ENCODE measurements at regions not wholly inside any gene's neighbourhood (a gene's known extent, or its start where the extent isn't known, plus 50 kb on each side); places are given as distances from the start of the nearest gene placed in this dataset.

GRCh38 chr10:124288486-124288885 lies 130.2 kb downstream of the OAT start:
- WGBS (ENCODE audit: insufficient coverage, insufficient replicate concordance, low lambda C conversion rate, missing lambda C conversion rate), result 94% methylated on average over 8 of the region's 8 CpGs
- BruUV-seq (replicated peaks), result no TSS peak
- CTCF ChIA-PET, result interaction anchor here (1.5 to 2.4 kb wide), 2 partner anchors 66 to 101 kb away, joined by 4 to 9 read pairs; no protein-coding TSS in a partner anchor

GRCh38 chr10:124287791-124288190 lies 130.9 kb downstream of the OAT start:
- H3K9me3 ChIP-seq (replicated peaks; ENCODE audit: control insufficient read depth, insufficient read depth, low read length), result no peaks in the 10 kb centered on the region; the same call in 2 of the 3 replicates
- intact Hi-C loops (cut with micrococcal nuclease; ENCODE audit: unreplicated experiment), result loop anchor here (2.0 to 5.0 kb wide), 3 partner anchors 35 to 290 kb away; no protein-coding TSS in a partner anchor
- DNase-seq (ENCODE audit: low read depth, low spot score) (no peak), ATAC-seq (no peak), FAIRE-seq (no peak)
- H3K4me2 ChIP-seq (ENCODE audit: control insufficient read depth, insufficient read depth), result no peak overlapping the region
- no peaks in the 10 kb centered on the region for H3K27me3 ChIP-seq (replicated peaks in 1 of 2; ENCODE audit: control insufficient read depth in 2 of 2, insufficient read depth in 2 of 2, low read length in 1 of 2)
- no peak overlapping the region for H3K4me3 ChIP-seq
- no peaks in the 10 kb centered on the region for H3K36me3 ChIP-seq (ENCODE audit: control insufficient read depth in 2 of 2, insufficient read depth in 2 of 2, low read length in 1 of 2)
- H3K79me2 ChIP-seq (ENCODE audit: control insufficient read depth, insufficient read depth, low read length), result no peaks in the 10 kb centered on the region
- ChIA-PET RAD21 (ENCODE audit: unreplicated experiment) (no interaction called here), SMC1A (ENCODE audit: uncharacterized antibody, unreplicated experiment) (interaction anchor here (1.3 to 4.2 kb wide), 2 partner anchors 36 to 94 kb away, joined by 3 to 23 read pairs; no protein-coding TSS in a partner anchor), CTCF (interaction anchor here (0.6 to 2.4 kb wide), 2 partner anchors 50 to 101 kb away, joined by 3 to 9 read pairs; no protein-coding TSS in a partner anchor), POLR2A (interaction anchor here (0.6 to 0.7 kb wide), 2 partner anchors 71 to 297 kb away, joined by 3 to 8 read pairs; no protein-coding TSS in a partner anchor)
- BruUV-seq (replicated peaks), result no TSS peak
- H3K27ac ChIP-seq (ENCODE audit: control insufficient read depth, insufficient read depth), result peak overlapping the region; percentile 96; the same call in 1 of the 2 replicates
- H3K9ac ChIP-seq (ENCODE audit: control insufficient read depth, insufficient read depth, low read length), result no peak overlapping the region
- WGBS (ENCODE audit: insufficient coverage, insufficient replicate concordance, low lambda C conversion rate, missing lambda C conversion rate), result 98% methylated on average over 9 of the region's 9 CpGs
- no peak overlapping the region for H2AFZ ChIP-seq (ENCODE audit: control insufficient read depth, low read depth, low read length)
- in situ Hi-C loops (cut with MboI), result loop anchor here (10.0 kb wide), 1 partner anchor 893 kb away; no protein-coding TSS in a partner anchor
- no peaks in the 10 kb centered on the region for H4K20me1 ChIP-seq (ENCODE audit: control insufficient read depth, insufficient read depth)
- H3K4me1 ChIP-seq (ENCODE audit: control insufficient read depth, insufficient read depth, low read length), result peaks cover 61% of the 10 kb centered on the region
- no peak for TF ChIP-seq NFYA (IDR thresholded peaks at IDR 0.05; ENCODE audit: borderline replicate concordance, low read depth, low read length)
- no peak for TF ChIP-seq ESRRA (IDR thresholded peaks at IDR 0.05; ENCODE audit: low read length)
- TF ChIP-seq FOS (IDR thresholded peaks at IDR 0.05; ENCODE audit: borderline replicate concordance, extremely low read depth, insufficient read length), result no peak
- no peak for TF ChIP-seq IRF5 (IDR thresholded peaks at IDR 0.05; ENCODE audit: borderline replicate concordance)
- no peak for TF ChIP-seq BACH1 (IDR thresholded peaks at IDR 0.05; ENCODE audit: borderline replicate concordance)
- TF ChIP-seq SUZ12 (IDR thresholded peaks at IDR 0.05; ENCODE audit: unreplicated experiment), result no peak
- no peak for TF ChIP-seq GABPA (IDR thresholded peaks at IDR 0.05; ENCODE audit: low read depth)
- no peak for TF ChIP-seq NR2C1 (IDR thresholded peaks at IDR 0.05)
- TF ChIP-seq CHD4 (IDR thresholded peaks at IDR 0.05), result no peak
- no peak for TF ChIP-seq POLR2A (IDR thresholded peaks at IDR 0.05; ENCODE audit: low read depth, low read length)
- no peak for TF ChIP-seq BRCA1 (IDR thresholded peaks at IDR 0.05; ENCODE audit: low read depth, low read length)
- TF ChIP-seq KLF5 (IDR thresholded peaks at IDR 0.05; ENCODE audit: partially characterized antibody), result no peak
- no peak for TF ChIP-seq NFIC (IDR thresholded peaks at IDR 0.05; ENCODE audit: low read depth, low read length)
- TF ChIP-seq SP1 (IDR thresholded peaks at IDR 0.05; ENCODE audit: low read depth, low read length), result no peak

More at GRCh38 chr10:124288486-124288885, 130.2 kb downstream of the OAT start:
- intact Hi-C loops (cut with micrococcal nuclease; ENCODE audit: unreplicated experiment) (loop anchor here (5.0 kb wide), 2 partner anchors 36 to 291 kb away; no protein-coding TSS in a partner anchor), in situ Hi-C loops (cut with MboI) (loop anchor here (10.0 kb wide), 1 partner anchor 894 kb away; no protein-coding TSS in a partner anchor)
- no peak for TF ChIP-seq NR2F1 (conservative IDR thresholded peaks at IDR 0.05)
- TF ChIP-seq TCF7 (IDR thresholded peaks at IDR 0.05; ENCODE audit: borderline replicate concordance), result no peak
- ATAC-seq (no peak), DNase-seq (ENCODE audit: low read depth, low spot score) (no peak), FAIRE-seq (no peak)
- H3K27ac ChIP-seq (ENCODE audit: control insufficient read depth, insufficient read depth), result no peak overlapping the region
- H4K20me1 ChIP-seq (ENCODE audit: control insufficient read depth, insufficient read depth), result no peaks in the 10 kb centered on the region
- no peak overlapping the region for H3K9ac ChIP-seq (ENCODE audit: control insufficient read depth, insufficient read depth, low read length)
- H3K9me3 ChIP-seq (replicated peaks; ENCODE audit: control insufficient read depth, insufficient read depth, low read length), result no peaks in the 10 kb centered on the region; the same call in 2 of the 3 replicates
- H2AFZ ChIP-seq (ENCODE audit: control insufficient read depth, low read depth, low read length), result no peak overlapping the region
- H3K4me1 ChIP-seq (ENCODE audit: control insufficient read depth, insufficient read depth, low read length), result peaks cover 61% of the 10 kb centered on the region
- H3K4me2 ChIP-seq (ENCODE audit: control insufficient read depth, insufficient read depth), result no peak overlapping the region
- ChIA-PET POLR2A (interaction anchor here (0.6 kb wide), 1 partner anchor 297 kb away, joined by 8 read pairs; no protein-coding TSS in a partner anchor), SMC1A (ENCODE audit: uncharacterized antibody, unreplicated experiment) (interaction anchor here (0.8 to 1.3 kb wide), 3 partner anchors 30 to 183 kb away, joined by 3 read pairs; no protein-coding TSS in a partner anchor), RAD21 (ENCODE audit: unreplicated experiment) (no interaction called here)
- no peaks in the 10 kb centered on the region for H3K79me2 ChIP-seq (ENCODE audit: control insufficient read depth, insufficient read depth, low read length)
- H3K4me3 ChIP-seq, result no peak overlapping the region
- no peaks in the 10 kb centered on the region for H3K27me3 ChIP-seq (replicated peaks in 1 of 2; ENCODE audit: control insufficient read depth in 2 of 2, insufficient read depth in 2 of 2, low read length in 1 of 2)
- H3K36me3 ChIP-seq (ENCODE audit: control insufficient read depth in 2 of 2, insufficient read depth in 2 of 2, low read length in 1 of 2), result no peaks in the 10 kb centered on the region

Data from GM12878 (cell line).